CD4-positive, CD25-positive, alpha-beta regulatory T cell (primary cell): ENCODE measurements at regions not wholly inside any gene's neighbourhood (a gene's known extent, or its start where the extent isn't known, plus 50 kb on each side); places are given as distances from the start of the nearest gene placed in this dataset.
A peak's percentile ranks its signal among the peaks of the same experiment; 100 is the strongest.

Experiments used
- ATAC-seq, 2 donors: fragments of 150-1000 bp; cut with Tn5 transposase; one replicate each; pipeline ENCODE4 v1.10.0; 2021; ENCODE audit warnings: low read depth in 2 of 2, moderate number of reproducible peaks in 2 of 2, moderate library complexity in 1 of 2
- DNase-seq, 3 donors: peaks; one replicate each; pipeline versions ENCODE4 v3.0.0 to v3.0.0-alpha.2; 2012 to 2022; ENCODE audit warnings: mixed read lengths in 1 of 3
- H3K27ac ChIP-seq: one replicate; pipeline ENCODE4 v1.7.0; 2013; ENCODE audit warnings: mild to moderate bottlenecking, low read length; ENCODE audit not compliant: insufficient read depth, poor library complexity, severe bottlenecking
- H3K27me3 ChIP-seq: one replicate; pipeline ENCODE4 v1.7.0; 2013; ENCODE audit warnings: low read length; ENCODE audit not compliant: control insufficient read depth, insufficient read depth
- H3K36me3 ChIP-seq: one replicate; pipeline ENCODE4 v1.7.0; 2013; ENCODE audit warnings: mild to moderate bottlenecking, low read length, moderate library complexity; ENCODE audit not compliant: control insufficient read depth, insufficient read depth
- H3K4me1 ChIP-seq: 2 replicates; pipeline ENCODE4 v1.7.0; 2013; ENCODE audit warnings: mild to moderate bottlenecking, low read length; ENCODE audit not compliant: insufficient read depth, control insufficient read depth, poor library complexity, severe bottlenecking
- H3K4me3 ChIP-seq: one replicate; pipeline ENCODE4 v1.7.0; 2013; ENCODE audit warnings: low read depth, mild to moderate bottlenecking, low read length, moderate library complexity
- H3K9me3 ChIP-seq, 2 experiments: 1 replicate in 1 of 2; 2 replicates in 1 of 2; pipeline ENCODE4 v1.7.0; 2013; ENCODE audit warnings: low read length in 2 of 2, mild to moderate bottlenecking in 1 of 2, moderate library complexity in 1 of 2; ENCODE audit not compliant: control insufficient read depth in 2 of 2
- H3K27ac Mint-ChIP-seq, 3 donors: one replicate each; pipeline ENCODE4 v1.8.0; 2020 to 2022; ENCODE audit warnings: mild to moderate bottlenecking in 3 of 3, mixed read lengths in 3 of 3, moderate library complexity in 2 of 3
- H3K27me3 Mint-ChIP-seq: one replicate; pipeline ENCODE4 v1.8.0; 2022; ENCODE audit warnings: mild to moderate bottlenecking, mixed read lengths
- H3K36me3 Mint-ChIP-seq: one replicate; pipeline ENCODE4 v1.8.0; 2020; ENCODE audit warnings: mixed read lengths
- H3K4me1 Mint-ChIP-seq, 4 donors: one replicate each; pipeline ENCODE4 v1.8.0; 2020 to 2022; ENCODE audit warnings: mixed read lengths in 4 of 4, mild to moderate bottlenecking in 1 of 4
- H3K4me3 Mint-ChIP-seq, 4 donors: one replicate each; pipeline ENCODE4 v1.8.0; 2020 to 2022; ENCODE audit warnings: mild to moderate bottlenecking in 4 of 4, mixed read lengths in 4 of 4, moderate library complexity in 3 of 4
- H3K9me3 Mint-ChIP-seq, 7 donors: one replicate each; pipeline ENCODE4 v1.8.0; 2020 to 2022; ENCODE audit warnings: mixed read lengths in 7 of 7, mild to moderate bottlenecking in 3 of 7, moderate library complexity in 2 of 7

DNA sequence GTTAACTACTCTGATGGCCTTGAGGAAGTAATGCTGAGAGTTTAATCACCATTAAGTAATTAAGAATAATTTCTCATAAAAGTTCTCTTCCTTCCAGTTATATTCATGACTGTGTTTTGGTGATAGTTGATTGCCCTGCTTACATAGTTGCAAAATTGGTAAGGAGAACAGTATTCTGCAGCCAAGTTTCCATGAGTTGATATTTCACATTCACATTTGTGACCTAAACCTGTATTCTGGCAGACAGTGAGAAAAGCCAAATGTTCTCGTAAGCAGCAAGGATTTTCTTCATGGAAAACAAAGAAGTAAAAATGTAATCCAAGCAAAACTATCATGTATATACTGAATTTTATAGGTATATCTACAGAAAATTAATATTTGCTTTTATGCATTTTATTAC is 187.8 kb upstream of the NUDT6 start:
- no peaks in the 10 kb centered on the region for H3K9me3 Mint-ChIP-seq
- ATAC-seq, result no peak
- no peaks in the 10 kb centered on the region for H3K27me3 ChIP-seq

GRCh38 chr4:123110685-123111084 is 188.3 kb upstream of the NUDT6 start:
- Histone ChIP-seq H3K36me3 (peaks cover 2% of the 10 kb centered on the region), H3K9me3 (no peaks in the 10 kb centered on the region), H3K4me1 (no peaks in the 10 kb centered on the region), H3K27me3 (no peaks in the 10 kb centered on the region), H3K27ac (no peak overlapping the region), H3K4me3 (no peak overlapping the region)
- Mint-ChIP-seq H3K36me3 (peaks cover 4% of the 10 kb centered on the region), H3K27me3 (no peaks in the 10 kb centered on the region), H3K4me3 (no peak overlapping the region), H3K27ac (no peak overlapping the region), H3K4me1 (peaks cover 0 to 6% (median 0%) of the 10 kb centered on the region in 4 donors), H3K9me3 (no peaks in the 10 kb centered on the region)
- DNase-seq (no peak), ATAC-seq (no peak)

More for the DNA sequence above, 187.8 kb upstream of the NUDT6 start:
- H3K36me3 Mint-ChIP-seq, result peaks cover 8% of the 10 kb centered on the region
- Histone ChIP-seq H3K27ac (no peak overlapping the region), H3K9me3 (no peaks in the 10 kb centered on the region), H3K4me3 (no peak overlapping the region), H3K4me1 (no peaks in the 10 kb centered on the region), H3K36me3 (peaks cover 2% of the 10 kb centered on the region)
- no peak overlapping the region for H3K27ac Mint-ChIP-seq
- no peaks in the 10 kb centered on the region for H3K27me3 Mint-ChIP-seq
- DNase-seq, result no peak
- H3K4me1 Mint-ChIP-seq, result peaks cover 0 to 6% (median 0%) of the 10 kb centered on the region in 4 donors
- H3K4me3 Mint-ChIP-seq, result no peak overlapping the region

- no peaks in the 10 kb centered on the region for H3K36me3 ChIP-seq
- no peak overlapping the region for H3K4me3 ChIP-seq
- peaks cover 0 to 6% (median 2%) of the 10 kb centered on the region in 4 donors for H3K4me1 Mint-ChIP-seq
- no peak overlapping the region for H3K27ac Mint-ChIP-seq
- H3K4me1 ChIP-seq, result no peaks in the 10 kb centered on the region
- DNase-seq (no peak), ATAC-seq (no peak)
- peaks cover 11% of the 10 kb centered on the region for H3K36me3 Mint-ChIP-seq
- H3K27me3 ChIP-seq, result no peaks in the 10 kb centered on the region
- H3K9me3 Mint-ChIP-seq, result no peaks in the 10 kb centered on the region
- no peaks in the 10 kb centered on the region for H3K9me3 ChIP-seq
- no peaks in the 10 kb centered on the region for H3K27me3 Mint-ChIP-seq
- no peak overlapping the region for H3K4me3 Mint-ChIP-seq
- no peak overlapping the region for H3K27ac ChIP-seq
Observed at GRCh38 chr4:123113155-123113554, 190.8 kb upstream of the NUDT6 start.

- Mint-ChIP-seq H3K27me3 (no peaks in the 10 kb centered on the region), H3K4me3 (no peak overlapping the region), H3K4me1 (peaks cover 0 to 6% (median 2%) of the 10 kb centered on the region in 4 donors), H3K36me3 (peaks cover 11% of the 10 kb centered on the region), H3K27ac (no peak overlapping the region), H3K9me3 (no peaks in the 10 kb centered on the region)
- ATAC-seq (no peak), DNase-seq (no peak)
- H3K36me3 ChIP-seq, result no peaks in the 10 kb centered on the region
- no peaks in the 10 kb centered on the region for H3K27me3 ChIP-seq
- no peaks in the 10 kb centered on the region for H3K4me1 ChIP-seq
- no peaks in the 10 kb centered on the region for H3K9me3 ChIP-seq
- no peak overlapping the region for H3K27ac ChIP-seq
- no peak overlapping the region for H3K4me3 ChIP-seq
Observed at GRCh38 chr4:123114084-123114914, 191.9 kb upstream of the NUDT6 start.

DNA sequence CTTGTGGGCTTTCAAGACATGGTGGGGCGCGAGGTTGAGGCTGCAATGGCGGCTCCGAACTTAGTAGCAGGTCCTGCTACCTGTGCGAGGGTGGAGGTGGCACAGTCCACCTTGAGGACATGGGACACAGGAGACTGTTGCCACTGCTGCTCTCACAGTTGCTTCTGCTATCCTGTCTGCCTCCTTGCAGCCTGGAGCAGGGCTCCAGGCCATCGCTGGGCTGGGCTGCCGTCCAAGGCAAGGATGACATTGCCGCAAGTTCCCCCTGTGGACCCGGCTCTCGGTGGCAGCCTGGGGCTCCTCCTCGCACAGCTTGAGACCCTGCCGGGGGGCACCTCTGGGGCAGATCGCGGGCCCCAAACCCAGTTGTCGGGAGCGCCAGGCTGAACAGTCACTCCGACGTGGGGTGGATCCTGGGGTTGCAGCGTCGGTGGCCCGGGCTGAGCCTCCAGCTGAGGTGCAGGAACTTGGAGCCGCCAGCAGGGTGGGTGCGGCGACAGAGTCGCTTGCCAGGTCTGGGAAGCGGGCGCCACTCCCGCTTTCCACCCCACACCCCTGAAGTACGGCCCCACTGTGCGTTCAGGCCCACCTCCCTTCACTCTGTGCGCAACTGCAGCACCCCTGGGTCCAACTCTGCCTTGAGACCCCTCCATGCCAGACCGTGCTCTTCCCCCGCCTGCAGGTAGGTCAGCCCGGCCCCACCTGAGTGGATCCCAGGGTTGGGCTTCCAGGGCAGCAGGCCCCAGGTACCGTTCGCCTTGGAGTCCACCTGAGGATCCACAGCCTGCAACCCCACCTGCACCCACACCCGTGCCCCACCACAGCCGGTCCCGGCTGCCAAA is 192.7 kb upstream of the NUDT6 start:
- Mint-ChIP-seq H3K27ac (no peak overlapping the region), H3K4me1 (peaks cover 0 to 6% (median 2%) of the 10 kb centered on the region in 4 donors), H3K4me3 (no peak overlapping the region), H3K27me3 (no peaks in the 10 kb centered on the region), H3K36me3 (peaks cover 18% of the 10 kb centered on the region), H3K9me3 (peaks cover 0 to 2% (median 0%) of the 10 kb centered on the region in 7 donors)
- no peaks in the 10 kb centered on the region for H3K27me3 ChIP-seq
- no peaks in the 10 kb centered on the region for H3K36me3 ChIP-seq
- no peak for ATAC-seq
- no peak overlapping the region for H3K27ac ChIP-seq
- H3K4me3 ChIP-seq, result no peak overlapping the region
- H3K9me3 ChIP-seq, result no peaks in the 10 kb centered on the region
- no peak for DNase-seq
- no peaks in the 10 kb centered on the region for H3K4me1 ChIP-seq

DNA sequence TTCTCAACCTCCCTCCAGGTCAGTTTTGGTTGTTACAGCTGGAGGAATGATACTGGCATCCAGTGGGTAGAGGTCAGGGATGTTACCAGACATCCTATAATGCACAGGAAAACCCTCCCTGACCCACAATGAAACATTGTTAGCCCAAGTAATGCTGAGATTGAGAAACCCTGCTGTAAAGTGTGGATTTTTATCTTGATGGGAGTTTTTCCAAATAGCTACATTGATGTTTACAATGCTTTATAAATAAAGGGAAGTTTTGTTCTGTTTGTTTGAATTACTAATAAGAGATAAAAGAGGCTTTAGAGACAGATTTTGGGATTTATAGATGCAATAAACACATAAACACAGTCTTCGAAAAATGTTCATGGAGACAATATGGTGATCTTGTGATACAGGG is 194.0 kb upstream of the NUDT6 start:
- H3K27ac ChIP-seq, result no peak overlapping the region
- H3K36me3 ChIP-seq, result no peaks in the 10 kb centered on the region
- no peaks in the 10 kb centered on the region for H3K27me3 Mint-ChIP-seq
- no peak for ATAC-seq
- DNase-seq, result no peak
- peaks cover 0 to 6% (median 2%) of the 10 kb centered on the region in 4 donors for H3K4me1 Mint-ChIP-seq
- no peak overlapping the region for H3K4me3 Mint-ChIP-seq
- H3K4me1 ChIP-seq, result no peaks in the 10 kb centered on the region
- peaks cover 0 to 2% (median 0%) of the 10 kb centered on the region in 7 donors for H3K9me3 Mint-ChIP-seq
- H3K27ac Mint-ChIP-seq, result peak overlapping the region in 1 of 3 donors; percentile 74
- H3K9me3 ChIP-seq, result no peaks in the 10 kb centered on the region
- H3K4me3 ChIP-seq, result no peak overlapping the region
- H3K36me3 Mint-ChIP-seq, result peaks cover 18% of the 10 kb centered on the region
- no peaks in the 10 kb centered on the region for H3K27me3 ChIP-seq

GRCh38 chr4:123120473-123120872 is 198.1 kb upstream of the NUDT6 start:
- Mint-ChIP-seq H3K27ac (no peak overlapping the region), H3K4me3 (no peak overlapping the region), H3K9me3 (peaks cover 0 to 5% (median 0%) of the 10 kb centered on the region in 7 donors), H3K4me1 (peaks cover 0 to 5% (median 0%) of the 10 kb centered on the region in 4 donors), H3K36me3 (peaks cover 19% of the 10 kb centered on the region), H3K27me3 (no peaks in the 10 kb centered on the region)
- Histone ChIP-seq H3K9me3 (no peaks in the 10 kb centered on the region), H3K4me3 (no peak overlapping the region), H3K4me1 (no peaks in the 10 kb centered on the region), H3K27ac (no peak overlapping the region), H3K36me3 (no peaks in the 10 kb centered on the region), H3K27me3 (no peaks in the 10 kb centered on the region)
- DNase-seq, result no peak
- no peak for ATAC-seq
